Astrocyte (in vitro differentiated cells and primary cell): ENCODE measurements at regions not wholly inside any gene's neighbourhood (a gene's known extent, or its start where the extent isn't known, plus 50 kb on each side); places are given as distances from the start of the nearest gene placed in this dataset.

Source experiments
- DNase-seq: peaks from one replicate; pipeline ENCODE4 v3.0.0-alpha.2; 2010; ENCODE audit warnings: low read depth
- FAIRE-seq: peaks from 2 replicates; lab custom pipeline; 2011; peaks lifted over from hg19 to GRCh38; lab: Jason Lieb, UNC
- H2AFZ ChIP-seq: 2 replicates; pipeline ENCODE4 v1.6.0; 2012; ENCODE audit warnings: low read depth, low read length, inconsistent platforms
- H3K27ac ChIP-seq: 2 replicates; pipeline ENCODE4 v1.5.1; 2011; ENCODE audit warnings: low read depth, low read length, inconsistent platforms
- H3K27me3 ChIP-seq: 2 replicates; pipeline ENCODE4 v1.6.0; 2011; ENCODE audit warnings: low read length, inconsistent platforms; ENCODE audit not compliant: insufficient read depth
- H3K36me3 ChIP-seq: 2 replicates; pipeline ENCODE4 v1.5.1; 2011; ENCODE audit warnings: low read length, inconsistent platforms; ENCODE audit not compliant: insufficient read depth
- H3K4me1 ChIP-seq: 2 replicates; pipeline ENCODE4 v1.5.1; 2011; ENCODE audit warnings: low read length, inconsistent platforms; ENCODE audit not compliant: insufficient read depth
- H3K4me2 ChIP-seq: 2 replicates; pipeline ENCODE4 v1.6.0; 2012; ENCODE audit warnings: low read length, inconsistent platforms
- H3K4me3 ChIP-seq: 2 replicates; pipeline ENCODE4 v1.5.1; 2011; ENCODE audit warnings: low read depth, mild to moderate bottlenecking, low read length, inconsistent platforms; ENCODE audit not compliant: insufficient read depth
- H3K79me2 ChIP-seq: 2 replicates; pipeline ENCODE4 v1.6.0; 2012; ENCODE audit warnings: mild to moderate bottlenecking, low read length, inconsistent platforms; ENCODE audit not compliant: insufficient read depth
- H3K9ac ChIP-seq: 2 replicates; pipeline ENCODE4 v1.6.0; 2012; ENCODE audit warnings: mild to moderate bottlenecking, low read length, inconsistent platforms
- H3K9me3 ChIP-seq: 2 replicates; pipeline ENCODE4 v1.5.1; 2012; ENCODE audit warnings: low read depth, mild to moderate bottlenecking, low read length, inconsistent platforms; ENCODE audit not compliant: insufficient read depth
- H4K20me1 ChIP-seq: 2 replicates; pipeline ENCODE4 v1.6.0; 2012; ENCODE audit warnings: low read length, inconsistent platforms; ENCODE audit not compliant: insufficient read depth
- H3K27ac Mint-ChIP-seq: one replicate; pipeline ENCODE4 v1.8.0; 2021; ENCODE audit warnings: mild to moderate bottlenecking, mixed read lengths; ENCODE audit not compliant: unreplicated experiment
- H3K27me3 Mint-ChIP-seq: one replicate; pipeline ENCODE4 v1.8.0; 2021; ENCODE audit warnings: low read depth, mixed read lengths; ENCODE audit not compliant: unreplicated experiment
- H3K36me3 Mint-ChIP-seq: one replicate; pipeline ENCODE4 v1.8.0; 2021; ENCODE audit warnings: low read depth, mixed read lengths; ENCODE audit not compliant: unreplicated experiment
- H3K4me1 Mint-ChIP-seq: one replicate; pipeline ENCODE4 v1.8.0; 2021; ENCODE audit warnings: low read depth, mixed read lengths; ENCODE audit not compliant: unreplicated experiment
- H3K4me3 Mint-ChIP-seq: one replicate; pipeline ENCODE4 v1.8.0; 2021; ENCODE audit warnings: mild to moderate bottlenecking, moderate library complexity, mixed read lengths; ENCODE audit not compliant: unreplicated experiment
- H3K9me3 Mint-ChIP-seq: one replicate; pipeline ENCODE4 v1.8.0; 2021; ENCODE audit warnings: mild to moderate bottlenecking, mixed read lengths; ENCODE audit not compliant: unreplicated experiment
- CTCF ChIP-seq: IDR thresholded peaks from 2 replicates; pipeline ENCODE4 v1.5.1; 2011; ENCODE audit warnings: low read depth, mild to moderate bottlenecking, inconsistent platforms, low read length, moderate library complexity; ENCODE audit not compliant: insufficient read depth
- EZH2 ChIP-seq: IDR thresholded peaks from 2 replicates; pipeline ENCODE4 v1.6.1; 2012; ENCODE audit warnings: mild to moderate bottlenecking, low read length, inconsistent platforms; ENCODE audit not compliant: insufficient read depth

GRCh38 chr1:242836423-242836822 lies 311.9 kb upstream of the PLD5 start:
- Histone ChIP-seq H3K27me3 (no peaks in the 10 kb centered on the region), H3K27ac (no peak overlapping the region), H2AFZ (no peak overlapping the region), H3K4me2 (no peak overlapping the region), H3K9me3 (no peaks in the 10 kb centered on the region), H4K20me1 (no peaks in the 10 kb centered on the region), H3K9ac (no peak overlapping the region), H3K4me3 (no peak overlapping the region), H3K4me1 (no peaks in the 10 kb centered on the region), H3K79me2 (no peaks in the 10 kb centered on the region), H3K36me3 (no peaks in the 10 kb centered on the region)
- no peak overlapping the region for H3K4me3 Mint-ChIP-seq
- TF ChIP-seq EZH2 = no peak
- TF ChIP-seq CTCF = no peak
- H3K27me3 Mint-ChIP-seq = peaks cover 2% of the 10 kb centered on the region
- H3K36me3 Mint-ChIP-seq = no peaks in the 10 kb centered on the region
- H3K4me1 Mint-ChIP-seq = peaks cover 4% of the 10 kb centered on the region
- H3K27ac Mint-ChIP-seq = no peak overlapping the region
- DNase-seq (no peak), FAIRE-seq (no peak)
- no peaks in the 10 kb centered on the region for H3K9me3 Mint-ChIP-seq

GRCh38 chr1:242828828-242829227 lies 304.3 kb upstream of the PLD5 start:
- Histone ChIP-seq H3K4me2 (no peak overlapping the region), H3K36me3 (no peaks in the 10 kb centered on the region), H3K9ac (no peak overlapping the region), H3K79me2 (no peaks in the 10 kb centered on the region), H3K4me3 (no peak overlapping the region), H4K20me1 (no peaks in the 10 kb centered on the region), H3K9me3 (no peaks in the 10 kb centered on the region), H3K27ac (no peak overlapping the region), H3K4me1 (peaks cover 12% of the 10 kb centered on the region), H3K27me3 (no peaks in the 10 kb centered on the region), H2AFZ (no peak overlapping the region)
- Mint-ChIP-seq H3K9me3 (peaks cover 2% of the 10 kb centered on the region), H3K4me1 (peaks cover 47% of the 10 kb centered on the region), H3K36me3 (no peaks in the 10 kb centered on the region), H3K27ac (peak overlapping the region; percentile 53), H3K4me3 (no peak overlapping the region), H3K27me3 (no peaks in the 10 kb centered on the region)
- TF ChIP-seq EZH2 (no peak), CTCF (no peak)
- peak; percentile 8 for DNase-seq
- no peak for FAIRE-seq

GRCh38 chr1:242828199-242828598 lies 303.7 kb upstream of the PLD5 start:
- Mint-ChIP-seq H3K4me1 (peaks cover 47% of the 10 kb centered on the region), H3K4me3 (no peak overlapping the region), H3K27ac (peak overlapping the region; percentile 60), H3K36me3 (no peaks in the 10 kb centered on the region), H3K27me3 (no peaks in the 10 kb centered on the region), H3K9me3 (peaks cover 2% of the 10 kb centered on the region)
- Histone ChIP-seq H3K4me1 (peaks cover 12% of the 10 kb centered on the region), H3K36me3 (no peaks in the 10 kb centered on the region), H2AFZ (no peak overlapping the region), H3K9ac (no peak overlapping the region), H3K4me3 (no peak overlapping the region), H3K27ac (no peak overlapping the region), H3K4me2 (no peak overlapping the region), H3K9me3 (no peaks in the 10 kb centered on the region), H3K27me3 (no peaks in the 10 kb centered on the region), H3K79me2 (no peaks in the 10 kb centered on the region), H4K20me1 (no peaks in the 10 kb centered on the region)
- no peak for FAIRE-seq
- TF ChIP-seq EZH2 = no peak
- TF ChIP-seq CTCF = no peak
- DNase-seq = no peak
